ENCODE measurements at regions not wholly inside any gene's neighbourhood (a gene's known extent, or its start where the extent isn't known, plus 50 kb on each side); places are given as distances from the start of the nearest gene placed in this dataset.

- Histone ChIP-seq H3K79me1 (replicated peaks; ENCODE audit: low read length, poor library complexity, severe bottlenecking) (no peaks in the 10 kb centered on the region), H3K18ac (ENCODE audit: low read depth in 1 of 2, low read length in 2 of 2) (peak overlapping the region; percentile 35 to 69), H2BK15ac (ENCODE audit: low read depth, poor library complexity, severe bottlenecking) (no peak overlapping the region), H4K8ac (ENCODE audit: low read length) (no peak overlapping the region), H3K4ac (ENCODE audit: low read depth in 1 of 2, low read length in 2 of 2) (no peak overlapping the region), H2AK5ac (ENCODE audit: low read length, severe bottlenecking) (peak overlapping the region; percentile 97), H3K14ac (ENCODE audit: low read length in 2 of 2) (no peak overlapping the region), H2AFZ (ENCODE audit: low read depth, low read length) (no peak overlapping the region), H3K9me3 (ENCODE audit: control insufficient read depth, low read length) (no peaks in the 10 kb centered on the region), H2BK120ac (ENCODE audit: low read depth, low read length) (no peak overlapping the region), H3K4me2 (ENCODE audit: low read length, poor library complexity, severe bottlenecking) (no peak overlapping the region), H2BK12ac (ENCODE audit: low read length in 2 of 2) (peak overlapping the region; percentile 38 to 59), H3K9ac (ENCODE audit: low read length) (no peak overlapping the region), H3K4me3 (ENCODE audit: insufficient read depth in 1 of 2, low read depth in 1 of 2, low read length in 2 of 2) (no peak overlapping the region), H4K91ac (ENCODE audit: low read length) (no peak overlapping the region), H3K23ac (ENCODE audit: low read length in 2 of 2) (no peak overlapping the region), H2BK5ac (ENCODE audit: low read depth, low read length, poor library complexity, severe bottlenecking) (peak overlapping the region; percentile 46), H3K27me3 (ENCODE audit: control insufficient read depth in 1 of 2, insufficient read depth in 1 of 2, low read length in 2 of 2) (peaks cover 0 to 83% of the 10 kb centered on the region in 2 experiments), H3K27ac (ENCODE audit: low read length, poor library complexity, severe bottlenecking) (peak overlapping the region; percentile 15), H3K4me1 (ENCODE audit: control insufficient read depth, insufficient read depth, low read depth, low read length) (peaks cover 3% of the 10 kb centered on the region), H3K36me3 (ENCODE audit: control insufficient read depth in 1 of 2, insufficient read depth in 2 of 2, low read depth in 1 of 2, low read length in 2 of 2) (no peaks in the 10 kb centered on the region)
- 90% methylated on average over 2 of the region's 2 CpGs for WGBS
- no peak for DNase-seq
Measured at GRCh38 chr22:27171212-27171611, 513.8 kb downstream of the MIAT start.

- WGBS, result 80% methylated on average over 5 of the region's 5 CpGs
- Histone ChIP-seq H4K8ac (ENCODE audit: low read length) (no peak overlapping the region), H3K23ac (ENCODE audit: low read length in 2 of 2) (no peak overlapping the region), H2AFZ (ENCODE audit: low read depth, low read length) (no peak overlapping the region), H2BK5ac (ENCODE audit: low read depth, low read length, poor library complexity, severe bottlenecking) (no peak overlapping the region), H2BK12ac (ENCODE audit: low read length in 2 of 2) (no peak overlapping the region), H2AK5ac (ENCODE audit: low read length, severe bottlenecking) (peak overlapping the region; percentile 67), H3K9ac (ENCODE audit: low read length) (no peak overlapping the region), H3K18ac (ENCODE audit: low read depth in 1 of 2, low read length in 2 of 2) (no peak overlapping the region), H3K36me3 (ENCODE audit: control insufficient read depth in 1 of 2, insufficient read depth in 2 of 2, low read depth in 1 of 2, low read length in 2 of 2) (no peaks in the 10 kb centered on the region), H3K4ac (ENCODE audit: low read depth in 1 of 2, low read length in 2 of 2) (no peak overlapping the region), H3K27ac (ENCODE audit: low read length, poor library complexity, severe bottlenecking) (no peak overlapping the region), H3K4me3 (ENCODE audit: insufficient read depth in 1 of 2, low read depth in 1 of 2, low read length in 2 of 2) (no peak overlapping the region), H3K14ac (ENCODE audit: low read length in 2 of 2) (no peak overlapping the region), H3K9me3 (ENCODE audit: control insufficient read depth, low read length) (no peaks in the 10 kb centered on the region), H3K4me2 (ENCODE audit: low read length, poor library complexity, severe bottlenecking) (no peak overlapping the region), H2BK15ac (ENCODE audit: low read depth, poor library complexity, severe bottlenecking) (no peak overlapping the region), H3K27me3 (ENCODE audit: control insufficient read depth in 1 of 2, insufficient read depth in 1 of 2, low read length in 2 of 2) (peaks cover 0 to 83% of the 10 kb centered on the region in 2 experiments), H4K91ac (ENCODE audit: low read length) (no peak overlapping the region), H2BK120ac (ENCODE audit: low read depth, low read length) (no peak overlapping the region), H3K4me1 (ENCODE audit: control insufficient read depth, insufficient read depth, low read depth, low read length) (peaks cover 3% of the 10 kb centered on the region), H3K79me1 (replicated peaks; ENCODE audit: low read length, poor library complexity, severe bottlenecking) (no peaks in the 10 kb centered on the region)
- DNase-seq, result no peak
Measured at GRCh38 chr22:27173530-27173929, 516.1 kb downstream of the MIAT start.

DNA sequence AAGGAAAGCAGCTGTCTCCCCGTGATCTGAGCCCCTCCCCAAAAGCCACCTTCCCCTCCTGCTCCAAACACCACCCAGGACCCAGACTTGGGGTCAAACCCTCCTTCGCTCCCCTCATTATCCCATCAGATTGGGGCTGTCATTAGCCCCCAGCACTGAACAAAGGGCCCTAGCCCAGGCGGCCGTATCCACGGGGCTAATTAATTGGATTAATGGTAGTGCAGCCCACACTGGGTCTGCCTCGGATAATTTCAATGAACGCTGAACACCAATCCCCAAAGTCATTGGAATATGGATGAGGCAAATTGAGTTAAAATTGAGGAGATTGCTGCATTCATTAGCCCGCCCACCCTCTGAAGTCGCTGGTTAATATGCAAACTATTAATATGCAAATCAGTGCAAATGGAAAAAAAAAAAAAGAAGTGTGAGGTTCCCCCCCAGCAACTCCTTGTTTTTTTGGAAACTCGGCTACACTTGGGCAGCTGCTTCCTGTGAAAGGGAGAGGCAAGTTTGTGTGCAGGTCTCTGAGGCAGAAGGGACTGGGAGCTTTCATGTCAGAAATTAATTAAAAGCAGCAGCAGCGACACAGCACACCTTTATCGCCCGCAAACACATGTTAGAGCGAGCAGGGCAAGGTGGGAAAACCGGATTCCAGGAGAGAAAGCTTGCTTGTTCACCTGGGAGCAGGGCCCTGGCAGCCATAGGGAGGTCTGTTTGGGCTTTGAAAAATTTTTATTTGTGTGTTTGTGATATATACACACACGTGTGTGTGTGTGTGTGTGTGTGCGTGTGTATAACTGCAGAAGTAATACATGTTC, 517.8 kb downstream of the MIAT start:
- Histone ChIP-seq H2BK12ac (ENCODE audit: low read length in 2 of 2) (no peak overlapping the region), H3K23ac (ENCODE audit: low read length in 2 of 2) (no peak overlapping the region), H3K14ac (ENCODE audit: low read length in 2 of 2) (no peak overlapping the region), H3K18ac (ENCODE audit: low read depth in 1 of 2, low read length in 2 of 2) (peak overlapping the region in 1 of 2 experiments; percentile 64), H3K4me3 (ENCODE audit: insufficient read depth in 1 of 2, low read depth in 1 of 2, low read length in 2 of 2) (no peak overlapping the region), H4K8ac (ENCODE audit: low read length) (no peak overlapping the region), H3K9ac (ENCODE audit: low read length) (no peak overlapping the region), H2BK5ac (ENCODE audit: low read depth, low read length, poor library complexity, severe bottlenecking) (no peak overlapping the region), H2BK15ac (ENCODE audit: low read depth, poor library complexity, severe bottlenecking) (no peak overlapping the region), H3K36me3 (ENCODE audit: control insufficient read depth in 1 of 2, insufficient read depth in 2 of 2, low read depth in 1 of 2, low read length in 2 of 2) (no peaks in the 10 kb centered on the region), H3K9me3 (ENCODE audit: control insufficient read depth, low read length) (no peaks in the 10 kb centered on the region), H4K91ac (ENCODE audit: low read length) (peak overlapping the region; percentile 43), H3K27me3 (ENCODE audit: control insufficient read depth in 1 of 2, insufficient read depth in 1 of 2, low read length in 2 of 2) (peaks cover 0 to 87% of the 10 kb centered on the region in 2 experiments), H3K27ac (ENCODE audit: low read length, poor library complexity, severe bottlenecking) (no peak overlapping the region), H2AFZ (ENCODE audit: low read depth, low read length) (no peak overlapping the region), H2BK120ac (ENCODE audit: low read depth, low read length) (no peak overlapping the region), H3K79me1 (replicated peaks; ENCODE audit: low read length, poor library complexity, severe bottlenecking) (no peaks in the 10 kb centered on the region), H3K4ac (ENCODE audit: low read depth in 1 of 2, low read length in 2 of 2) (no peak overlapping the region), H2AK5ac (ENCODE audit: low read length, severe bottlenecking) (peak overlapping the region; percentile 46), H3K4me1 (ENCODE audit: control insufficient read depth, insufficient read depth, low read depth, low read length) (peaks cover 3% of the 10 kb centered on the region), H3K4me2 (ENCODE audit: low read length, poor library complexity, severe bottlenecking) (no peak overlapping the region)
- 66% methylated on average over 16 of the region's 17 CpGs for WGBS
- DNase-seq, result no peak

DNA sequence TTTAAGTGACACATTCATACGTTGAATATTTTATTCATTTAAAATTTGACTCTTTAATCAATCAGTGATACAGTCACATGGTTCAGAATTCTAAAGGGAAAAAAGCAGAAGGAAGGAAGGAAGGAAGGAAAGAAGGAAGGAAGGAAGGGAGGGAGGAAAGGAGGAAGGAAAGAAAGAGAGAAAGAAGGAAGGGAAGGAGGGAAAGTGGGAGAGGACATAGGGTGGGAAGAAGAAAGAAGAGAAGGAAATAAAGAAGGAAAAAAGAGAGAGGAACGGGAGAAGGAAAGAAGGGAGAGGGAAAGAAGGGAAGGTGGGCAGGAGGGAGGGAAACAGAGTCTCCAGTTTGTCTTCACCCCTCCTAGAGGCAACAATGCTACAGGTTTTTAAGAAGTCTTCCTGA, 518.6 kb downstream of the MIAT start:
- no peak for DNase-seq
- no peak overlapping the region for H3K14ac ChIP-seq (ENCODE audit: low read length in 2 of 2)
- 83% methylated on average over 1 of the region's 2 CpGs for WGBS

More for the DNA sequence above, 518.6 kb downstream of the MIAT start:
- Histone ChIP-seq H3K4me3 (ENCODE audit: insufficient read depth in 1 of 2, low read depth in 1 of 2, low read length in 2 of 2) (no peak overlapping the region), H3K4ac (ENCODE audit: low read depth in 1 of 2, low read length in 2 of 2) (no peak overlapping the region), H3K9ac (ENCODE audit: low read length) (no peak overlapping the region), H2BK15ac (ENCODE audit: low read depth, poor library complexity, severe bottlenecking) (no peak overlapping the region), H3K36me3 (ENCODE audit: control insufficient read depth in 1 of 2, insufficient read depth in 2 of 2, low read depth in 1 of 2, low read length in 2 of 2) (no peaks in the 10 kb centered on the region), H3K23ac (ENCODE audit: low read length in 2 of 2) (no peak overlapping the region), H3K9me3 (ENCODE audit: control insufficient read depth, low read length) (no peaks in the 10 kb centered on the region), H2BK12ac (ENCODE audit: low read length in 2 of 2) (no peak overlapping the region), H3K4me1 (ENCODE audit: control insufficient read depth, insufficient read depth, low read depth, low read length) (peaks cover 2% of the 10 kb centered on the region), H3K27ac (ENCODE audit: low read length, poor library complexity, severe bottlenecking) (no peak overlapping the region), H3K4me2 (ENCODE audit: low read length, poor library complexity, severe bottlenecking) (no peak overlapping the region), H4K8ac (ENCODE audit: low read length) (no peak overlapping the region), H4K91ac (ENCODE audit: low read length) (no peak overlapping the region), H2AFZ (ENCODE audit: low read depth, low read length) (no peak overlapping the region), H3K18ac (ENCODE audit: low read depth in 1 of 2, low read length in 2 of 2) (no peak overlapping the region), H2AK5ac (ENCODE audit: low read length, severe bottlenecking) (no peak overlapping the region), H3K79me1 (replicated peaks; ENCODE audit: low read length, poor library complexity, severe bottlenecking) (no peaks in the 10 kb centered on the region), H2BK120ac (ENCODE audit: low read depth, low read length) (no peak overlapping the region), H2BK5ac (ENCODE audit: low read depth, low read length, poor library complexity, severe bottlenecking) (no peak overlapping the region), H3K27me3 (ENCODE audit: control insufficient read depth in 1 of 2, insufficient read depth in 1 of 2, low read length in 2 of 2) (peaks cover 0 to 94% of the 10 kb centered on the region in 2 experiments)
